H1 (cell line): ENCODE measurements at regions not wholly inside any gene's neighbourhood (a gene's known extent, or its start where the extent isn't known, plus 50 kb on each side); places are given as distances from the start of the nearest gene placed in this dataset.

Experiments
- CTCF ChIA-PET: fragments of 300-600 bp; sonication (Branson Sonifier 250); formaldehyde crosslinking; loops from one replicate; lab custom pipeline; 2021; ENCODE audit not compliant: partially characterized antibody; lab: Charles Lee
- POLR2A ChIA-PET: fragments of 300-600 bp; sonication (Branson Sonifier 250); formaldehyde crosslinking; loops from one replicate; lab custom pipeline; 2021; ENCODE audit warnings: inconsistent platforms; ENCODE audit not compliant: partially characterized antibody; lab: Charles Lee
- DNase-seq, 2 experiments: peaks; one replicate each; pipeline versions ENCODE4 v3.0.0 to v3.0.0-alpha.2; 2010 to 2022; ENCODE audit warnings: low spot score in 2 of 2, low read depth in 1 of 2, mixed read lengths in 1 of 2
- FAIRE-seq: peaks from 2 replicates; lab custom pipeline; 2011; peaks lifted over from hg19 to GRCh38; lab: Jason Lieb, UNC
- H2AFZ ChIP-seq: 2 replicates; pipeline ENCODE4 v1.8.1; 2012; ENCODE audit warnings: low read length, inconsistent platforms
- H2AK5ac ChIP-seq: 2 replicates; pipeline ENCODE4 v1.6.1; 2013; ENCODE audit warnings: low read depth, low read length
- H2BK120ac ChIP-seq: replicated peaks from 2 replicates; pipeline ENCODE3; 2013; ENCODE audit warnings: low read depth, low read length, inconsistent platforms
- H2BK12ac ChIP-seq: 2 replicates; pipeline ENCODE4 v1.6.1; 2013; ENCODE audit warnings: low read depth, low read length
- H2BK15ac ChIP-seq: 2 replicates; pipeline ENCODE4 v1.6.1; 2013; ENCODE audit warnings: low read length
- H2BK20ac ChIP-seq: 2 replicates; pipeline ENCODE4 v1.6.1; 2013; ENCODE audit warnings: low read length
- H2BK5ac ChIP-seq: 2 replicates; pipeline ENCODE4 v1.6.1; 2013; ENCODE audit warnings: low read depth, low read length
- H3K14ac ChIP-seq: 2 replicates; pipeline ENCODE4 v1.6.1; 2013; ENCODE audit warnings: inconsistent platforms; ENCODE audit not compliant: insufficient read length
- H3K18ac ChIP-seq: 2 replicates; pipeline ENCODE4 v1.6.1; 2013; ENCODE audit warnings: low read length; ENCODE audit errors: extremely low read depth
- H3K23ac ChIP-seq: 2 replicates; pipeline ENCODE4 v1.6.1; 2013; ENCODE audit warnings: inconsistent platforms; ENCODE audit not compliant: insufficient read length
- H3K23me2 ChIP-seq: 2 replicates; pipeline ENCODE4 v1.6.1; 2013; ENCODE audit warnings: low read depth, low read length
- H3K27ac ChIP-seq: 2 replicates; pipeline ENCODE4 v1.6.1; 2011; ENCODE audit warnings: low read depth, low read length, inconsistent platforms
- H3K27me3 ChIP-seq, 4 experiments: replicated peaks in 1 of 4; 1 replicate in 1 of 4; 2 replicates in 3 of 4; pipeline versions ENCODE4 v1.6.1 to v1.8.1; 2011 to 2013; ENCODE audit warnings: low read length in 3 of 4, mild to moderate bottlenecking in 3 of 4, inconsistent platforms in 2 of 4, mixed read lengths in 2 of 4, moderate library complexity in 1 of 4; ENCODE audit not compliant: control insufficient read depth in 3 of 4, insufficient read depth in 3 of 4; ENCODE audit errors: extremely low read depth in 1 of 4
- H3K36me3 ChIP-seq, 4 experiments: 2 replicates each; pipeline versions ENCODE4 v1.6.1 to v1.8.1; 2011 to 2013; ENCODE audit warnings: mild to moderate bottlenecking in 4 of 4, low read length in 3 of 4, moderate library complexity in 2 of 4, control low read depth in 1 of 4, inconsistent platforms in 1 of 4; ENCODE audit not compliant: insufficient read depth in 4 of 4, control insufficient read depth in 2 of 4
- H3K4ac ChIP-seq: replicated peaks from 2 replicates; pipeline ENCODE3; 2013; ENCODE audit warnings: low read length, low read depth, mixed read lengths, inconsistent platforms; ENCODE audit not compliant: insufficient read length
- H3K4me1 ChIP-seq, 4 experiments: replicated peaks in 1 of 4; 1 replicate in 1 of 4; 2 replicates in 3 of 4; pipeline versions ENCODE4 v1.6.1 to v1.8.1; 2011 to 2013; ENCODE audit warnings: low read length in 3 of 4, inconsistent platforms in 2 of 4, mixed read lengths in 1 of 4; ENCODE audit not compliant: insufficient read depth in 4 of 4, control insufficient read depth in 3 of 4
- H3K4me2 ChIP-seq, 2 experiments: 2 replicates each; pipeline versions ENCODE4 v1.6.1 to v1.8.1; 2011 to 2013; ENCODE audit warnings: low read depth in 2 of 2, low read length in 2 of 2, control low read depth in 1 of 2, inconsistent platforms in 1 of 2, mild to moderate bottlenecking in 1 of 2; ENCODE audit not compliant: insufficient read depth in 1 of 2
- H3K4me3 ChIP-seq, 4 experiments: fragments of 200-600, 300-600 bp in 1 of 4; sonication (generic), shearing (Covaris generic), sonication (Bioruptor Twin) in 1 of 4; 2 replicates each; pipeline versions ENCODE4 v1.5.1 to v1.8.1; 2011 to 2016; ENCODE audit warnings: low read length in 4 of 4, low read depth in 3 of 4, control low read depth in 2 of 4, inconsistent platforms in 2 of 4, mild to moderate bottlenecking in 2 of 4, mixed read lengths in 1 of 4, moderate library complexity in 1 of 4; ENCODE audit not compliant: insufficient read depth in 2 of 4; ENCODE audit errors: extremely low read depth in 1 of 4
- H3K56ac ChIP-seq: replicated peaks from 2 replicates; pipeline ENCODE3; 2013; ENCODE audit warnings: low read depth, mild to moderate bottlenecking, mixed read lengths, low read length, inconsistent platforms; ENCODE audit not compliant: insufficient read length
- H3K79me1 ChIP-seq: 2 replicates; pipeline ENCODE4 v1.6.1; 2013; ENCODE audit warnings: low read depth, low read length, control low read depth
- H3K79me2 ChIP-seq, 2 experiments: 2 replicates each; pipeline versions ENCODE4 v1.6.1 to v1.8.1; 2012 to 2013; ENCODE audit warnings: low read length in 2 of 2, mild to moderate bottlenecking in 2 of 2, inconsistent platforms in 1 of 2; ENCODE audit not compliant: insufficient read depth in 2 of 2, control insufficient read depth in 1 of 2
- H3K9ac ChIP-seq, 4 experiments: replicated peaks in 1 of 4; 1 replicate in 1 of 4; 2 replicates in 3 of 4; pipeline versions ENCODE4 v1.6.1 to v1.8.1; 2011 to 2013; ENCODE audit warnings: low read depth in 3 of 4, low read length in 3 of 4, control low read depth in 2 of 4, mild to moderate bottlenecking in 2 of 4, moderate library complexity in 2 of 4, inconsistent platforms in 1 of 4; ENCODE audit errors: extremely low read depth in 1 of 4
- H3K9me3 ChIP-seq, 2 experiments: 2 replicates each; pipeline versions ENCODE4 v1.6.1 to v1.8.1; 2012 to 2013; ENCODE audit warnings: mild to moderate bottlenecking in 2 of 2, moderate library complexity in 2 of 2, control low read depth in 1 of 2, inconsistent platforms in 1 of 2, low read depth in 1 of 2, low read length in 1 of 2, mixed read lengths in 1 of 2; ENCODE audit not compliant: insufficient read depth in 2 of 2
- H4K20me1 ChIP-seq, 2 experiments: replicated peaks in 1 of 2; 2 replicates each; pipeline versions ENCODE3 to v1.8.1; 2011 to 2013; ENCODE audit warnings: inconsistent platforms in 2 of 2, low read length in 2 of 2, mild to moderate bottlenecking in 1 of 2; ENCODE audit not compliant: insufficient read depth in 2 of 2, control insufficient read depth in 1 of 2
- H4K5ac ChIP-seq: 2 replicates; pipeline ENCODE4 v1.6.1; 2013; ENCODE audit warnings: low read length, low read depth, mixed read lengths, inconsistent platforms; ENCODE audit not compliant: insufficient read length
- H4K8ac ChIP-seq: 2 replicates; pipeline ENCODE4 v1.8.0; 2013; ENCODE audit warnings: mild to moderate bottlenecking, moderate library complexity, low read length, inconsistent platforms; ENCODE audit not compliant: insufficient read depth; ENCODE audit errors: extremely low read depth
- H4K91ac ChIP-seq: replicated peaks from 2 replicates; pipeline ENCODE3; 2013; ENCODE audit warnings: low read length, mixed read lengths, inconsistent platforms; ENCODE audit not compliant: insufficient read length
- TCF12 ChIP-seq: IDR thresholded peaks from 2 replicates; pipeline ENCODE4 v1.6.1; 2011; ENCODE audit warnings: low read depth, mild to moderate bottlenecking, low read length
- WGBS, 2 experiments: shearing (Covaris generic) in 1 of 2; methylation state at CpG; one replicate each; pipeline versions ENCODE4 v1.1.6 to v1.1.7; 2013 to 2015; ENCODE audit warnings: low lambda C conversion rate in 2 of 2, mixed read lengths in 2 of 2, inconsistent platforms in 1 of 2, low coverage in 1 of 2, missing lambda C conversion rate in 1 of 2; ENCODE audit not compliant: insufficient replicate concordance in 2 of 2, insufficient coverage in 1 of 2, insufficient read length in 1 of 2; ENCODE audit errors: extremely low coverage in 1 of 2, missing lambda C conversion rate in 1 of 2; 5-methylcytosine and 5-hydroxymethylcytosine counted together

GRCh38 chr14:81743605-81744004, 210.0 kb upstream of the SEL1L start:
- Histone ChIP-seq H3K27ac (no peak overlapping the region), H3K56ac (no peak overlapping the region), H3K27me3 (no peaks in the 10 kb centered on the region), H3K79me2 (no peaks in the 10 kb centered on the region), H4K91ac (no peak overlapping the region), H3K18ac (no peak overlapping the region), H3K79me1 (no peaks in the 10 kb centered on the region), H3K23ac (no peak overlapping the region), H2BK5ac (no peak overlapping the region), H4K5ac (no peak overlapping the region), H2BK12ac (no peak overlapping the region), H4K8ac (no peak overlapping the region), H3K14ac (no peak overlapping the region), H2AFZ (no peak overlapping the region), H3K4me3 (no peak overlapping the region), H2BK20ac (no peak overlapping the region), H3K9ac (no peak overlapping the region), H3K4me1 (no peaks in the 10 kb centered on the region), H4K20me1 (no peaks in the 10 kb centered on the region), H3K4me2 (no peak overlapping the region), H3K23me2 (no peaks in the 10 kb centered on the region), H3K4ac (no peak overlapping the region), H2AK5ac (no peak overlapping the region), H3K9me3 (no peaks in the 10 kb centered on the region), H3K36me3 (no peaks in the 10 kb centered on the region), H2BK120ac (no peak overlapping the region), H2BK15ac (no peak overlapping the region)
- 85% methylated on average over 1 of the region's 1 CpG; no CpG with 5 or more reads in 1 of the 2 experiments for WGBS, 2 experiments
- ChIA-PET CTCF (interaction anchor here (0.6 to 1.6 kb wide), 3 partner anchors 13 to 178 kb away, joined by 4 to 5 read pairs (median 4); no protein-coding TSS in a partner anchor), POLR2A (no interaction called here)
- FAIRE-seq: no peak
- DNase-seq: no peak
- TF ChIP-seq TCF12: no peak
